ENCODE measurements at regions not wholly inside any gene's neighbourhood (a gene's known extent, or its start where the extent isn't known, plus 50 kb on each side); places are given as distances from the start of the nearest gene placed in this dataset.
"Not testable (repeated sequence)": the region's sequence is repeated elsewhere in the genome, so short reads cannot be mapped to it uniquely, and the experiment has no call there.

- no peak for DNase-seq
Observed at GRCh38 chr2:35255826-35256225, 1099.8 kb upstream of the CRIM1 start.

GRCh38 chr2:35251156-35251555 is 1104.4 kb upstream of the CRIM1 start:
- no peak for DNase-seq

GRCh38 chr2:35246702-35247101 is 1108.9 kb upstream of the CRIM1 start:
- no peak for DNase-seq

GRCh38 chr2:35228584-35228983 is 1127.0 kb upstream of the CRIM1 start:
- DNase-seq = no peak

GRCh38 chr2:35220461-35220860 is 1135.1 kb upstream of the CRIM1 start:
- DNase-seq = no peak

GRCh38 chr2:35204881-35205280 is 1150.7 kb upstream of the CRIM1 start:
- DNase-seq = no peak

- DNase-seq = no peak
Observed at GRCh38 chr2:35204323-35204722, 1151.3 kb upstream of the CRIM1 start.

GRCh38 chr2:35199298-35199697 is 1156.3 kb upstream of the CRIM1 start:
- DNase-seq = no peak

GRCh38 chr2:35185861-35186412 is 1169.6 kb upstream of the CRIM1 start:
- no peak for DNase-seq

GRCh38 chr2:35184471-35184870 is 1171.1 kb upstream of the CRIM1 start:
- no peak for DNase-seq

- not testable (repeated sequence) for DNase-seq
Observed at GRCh38 chr2:35176726-35177125, 1178.9 kb upstream of the CRIM1 start.

- DNase-seq = no peak
Observed at GRCh38 chr2:35174845-35175244, 1180.7 kb upstream of the CRIM1 start.

GRCh38 chr2:35172687-35173086 is 1182.9 kb upstream of the CRIM1 start:
- no peak for DNase-seq

- DNase-seq = no peak
Observed at GRCh38 chr2:35168351-35168750, 1187.2 kb upstream of the CRIM1 start.

- DNase-seq = no peak
Observed at GRCh38 chr2:35163948-35164347, 1191.6 kb upstream of the CRIM1 start.

GRCh38 chr2:35160871-35161270 is 1194.7 kb upstream of the CRIM1 start:
- DNase-seq = no peak

GRCh38 chr2:35125871-35126270 is 1229.7 kb upstream of the CRIM1 start:
- no peak for DNase-seq

- DNase-seq = no peak
Observed at GRCh38 chr2:35125278-35125677, 1230.3 kb upstream of the CRIM1 start.

GRCh38 chr2:35116151-35116550 is 1239.4 kb upstream of the CRIM1 start:
- DNase-seq = no peak

GRCh38 chr2:35114765-35115164 is 1240.8 kb upstream of the CRIM1 start:
- no peak for DNase-seq

GRCh38 chr2:35112367-35112766 is 1243.2 kb upstream of the CRIM1 start:
- DNase-seq = not testable (repeated sequence)

GRCh38 chr2:35104309-35104708 is 1251.3 kb upstream of the CRIM1 start:
- no peak for DNase-seq

GRCh38 chr2:35099342-35099741 is 1256.2 kb upstream of the CRIM1 start:
- DNase-seq = no peak

GRCh38 chr2:35082072-35082471 is 1273.5 kb upstream of the CRIM1 start:
- no peak for DNase-seq

GRCh38 chr2:35081622-35082015 is 1274.0 kb upstream of the CRIM1 start:
- no peak for DNase-seq
